Spleen (tissue), 11 donors: ENCODE measurements at regions not wholly inside any gene's neighbourhood (a gene's known extent, or its start where the extent isn't known, plus 50 kb on each side); places are given as distances from the start of the nearest gene placed in this dataset.

Experiments used
- DNase-seq: peaks from one replicate; pipeline ENCODE4 v3.0.0-alpha.2; 2020
- H3K27ac ChIP-seq, 8 donors: fragments of 200-600 bp; sonication (generic) in 7 of 8; 1 replicate in 4 of 8; 2 replicates in 4 of 8; pipeline versions ENCODE4 v1.5.0 to v1.8.0; 2016 to 2021; ENCODE audit warnings: inconsistent platforms in 4 of 8, mild to moderate bottlenecking in 4 of 8, moderate library complexity in 1 of 8
- H3K27me3 ChIP-seq, 7 donors: fragments of 200-600 bp; sonication (generic) in 6 of 7; replicated peaks in 1 of 7; 1 replicate in 4 of 7; 2 replicates in 3 of 7; pipeline versions ENCODE4 v1.5.0 to v1.8.0; 2016 to 2021; ENCODE audit warnings: inconsistent platforms in 3 of 7, mild to moderate bottlenecking in 1 of 7
- H3K36me3 ChIP-seq, 6 donors: fragments of 200-600 bp; sonication (generic) in 5 of 6; 1 replicate in 4 of 6; 2 replicates in 2 of 6; pipeline versions ENCODE4 v1.5.0 to v1.8.0; 2016 to 2021; ENCODE audit warnings: inconsistent platforms in 2 of 6
- H3K4me1 ChIP-seq, 6 donors: fragments of 200-600 bp; sonication (generic) in 5 of 6; 1 replicate in 3 of 6; 2 replicates in 3 of 6; pipeline versions ENCODE4 v1.5.0 to v1.8.0; 2016 to 2021; ENCODE audit warnings: inconsistent platforms in 3 of 6
- H3K4me3 ChIP-seq, 8 donors: fragments of 200-600 bp; sonication (generic) in 7 of 8; 1 replicate in 4 of 8; 2 replicates in 4 of 8; pipeline versions ENCODE4 v1.5.0 to v1.8.0; 2016 to 2021; ENCODE audit warnings: inconsistent platforms in 4 of 8, mild to moderate bottlenecking in 4 of 8, moderate library complexity in 2 of 8
- H3K9me3 ChIP-seq, 8 donors: fragments of 200-600 bp; sonication (generic) in 7 of 8; 1 replicate in 4 of 8; 2 replicates in 4 of 8; pipeline versions ENCODE4 v1.5.0 to v1.8.0; 2016 to 2021; ENCODE audit warnings: inconsistent platforms in 4 of 8
- POLR2A ChIP-seq, 3 donors: fragments of 450-650 bp; IDR thresholded peaks; one replicate each; pipeline ENCODE4 v1.5.1; 2017; ENCODE audit warnings: antibody characterized with exemption in 3 of 3, mild to moderate bottlenecking in 1 of 3
- POLR2AphosphoS5 ChIP-seq, 3 donors: sonication (generic); formaldehyde crosslinking; IDR thresholded peaks; one replicate each; pipeline ENCODE4 v1.5.1; 2017; ENCODE audit warnings: antibody characterized with exemption in 3 of 3
- WGBS, 5 donors: extraction: QIAGEN DNeasy Blood & Tissue Kit in 3 of 5; methylation state at CpG; one replicate each; pipeline versions ENCODE4 v1.1.5 to v1.1.7; 2013 to 2018; 5-methylcytosine and 5-hydroxymethylcytosine counted together
- intact Hi-C: fragments of 100-400 bp; cut with DNase I; formaldehyde crosslinking; loops from one replicate; pipeline ENCODE4 v1.15.0; 2023; ENCODE audit warnings: low total_unique reads
- TF ChIP-seq, protein P1 (sequence below), 11 experiments: fragments of 200-600 bp in 7 of 11; fragments of 450-650 bp in 4 of 11; sonication (generic) in 4 of 11; IDR thresholded peaks in 8 of 11; conservative IDR thresholded peaks in 3 of 11; 1 replicate in 7 of 11; 2 replicates in 4 of 11; pipeline versions ENCODE4 v1.4.0 to v1.8.0; 2016 to 2021; ENCODE audit warnings: antibody characterized with exemption in 11 of 11, inconsistent platforms in 4 of 11, mild to moderate bottlenecking in 1 of 11
- donor health status: healthy with polysubstance abuse.
- donor health status: DM: no; HTN: no; CAD: no; lungs with moderate emphysema.
- donor health status: DM: no; HTN: no; CAD: no.
- donor health status: Bipolar disorder and iron deficiency.
- donor health status: healthy.
- donor health status: DM: no; HTN: no; CAD: no.
- donor health status: DM: yes; HTN: yes; CAD: no.

DNA sequence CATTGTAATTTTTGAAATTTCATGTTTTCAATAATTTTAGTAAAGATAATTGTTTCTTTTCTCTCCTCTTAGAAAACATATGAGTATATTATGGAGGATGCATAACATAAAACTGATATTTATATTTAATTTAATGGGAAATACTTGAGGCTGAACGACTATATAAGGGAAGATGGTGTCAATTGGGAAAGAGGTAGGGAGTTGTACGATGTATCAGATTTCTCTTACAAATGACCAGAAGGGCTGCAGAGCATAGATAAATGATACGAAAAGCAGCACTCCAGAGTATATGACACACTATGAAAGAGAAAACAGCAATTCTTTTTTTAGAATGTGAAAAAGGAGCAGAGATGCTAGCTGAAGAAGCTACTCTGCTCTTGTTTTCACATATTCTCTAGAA lies 1308.0 kb upstream of the MIR17HG start:
- Histone ChIP-seq H3K36me3 (no peaks in the 10 kb centered on the region), H3K27me3 (no peaks in the 10 kb centered on the region), H3K9me3 (peaks cover 0 to 37% (median 5%) of the 10 kb centered on the region in 8 donors), H3K4me3 (no peak overlapping the region), H3K4me1 (no peaks in the 10 kb centered on the region), H3K27ac (no peak overlapping the region)
- DNase-seq: no peak
- 70 to 93% (median 81%) methylated on average over 3 of the region's 3 CpGs for WGBS, 5 donors
- no peak for TF ChIP-seq POLR2AphosphoS5 (IDR thresholded peaks at IDR 0.05)
- TF ChIP-seq, protein P1, sequence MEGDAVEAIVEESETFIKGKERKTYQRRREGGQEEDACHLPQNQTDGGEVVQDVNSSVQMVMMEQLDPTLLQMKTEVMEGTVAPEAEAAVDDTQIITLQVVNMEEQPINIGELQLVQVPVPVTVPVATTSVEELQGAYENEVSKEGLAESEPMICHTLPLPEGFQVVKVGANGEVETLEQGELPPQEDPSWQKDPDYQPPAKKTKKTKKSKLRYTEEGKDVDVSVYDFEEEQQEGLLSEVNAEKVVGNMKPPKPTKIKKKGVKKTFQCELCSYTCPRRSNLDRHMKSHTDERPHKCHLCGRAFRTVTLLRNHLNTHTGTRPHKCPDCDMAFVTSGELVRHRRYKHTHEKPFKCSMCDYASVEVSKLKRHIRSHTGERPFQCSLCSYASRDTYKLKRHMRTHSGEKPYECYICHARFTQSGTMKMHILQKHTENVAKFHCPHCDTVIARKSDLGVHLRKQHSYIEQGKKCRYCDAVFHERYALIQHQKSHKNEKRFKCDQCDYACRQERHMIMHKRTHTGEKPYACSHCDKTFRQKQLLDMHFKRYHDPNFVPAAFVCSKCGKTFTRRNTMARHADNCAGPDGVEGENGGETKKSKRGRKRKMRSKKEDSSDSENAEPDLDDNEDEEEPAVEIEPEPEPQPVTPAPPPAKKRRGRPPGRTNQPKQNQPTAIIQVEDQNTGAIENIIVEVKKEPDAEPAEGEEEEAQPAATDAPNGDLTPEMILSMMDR (IDR thresholded peaks at IDR 0.05 in 8 of 11, conservative IDR thresholded peaks at IDR 0.05 in 3 of 11): no peak
- no peak for TF ChIP-seq POLR2A (IDR thresholded peaks at IDR 0.05)
- intact Hi-C loops: no loop called here

DNA sequence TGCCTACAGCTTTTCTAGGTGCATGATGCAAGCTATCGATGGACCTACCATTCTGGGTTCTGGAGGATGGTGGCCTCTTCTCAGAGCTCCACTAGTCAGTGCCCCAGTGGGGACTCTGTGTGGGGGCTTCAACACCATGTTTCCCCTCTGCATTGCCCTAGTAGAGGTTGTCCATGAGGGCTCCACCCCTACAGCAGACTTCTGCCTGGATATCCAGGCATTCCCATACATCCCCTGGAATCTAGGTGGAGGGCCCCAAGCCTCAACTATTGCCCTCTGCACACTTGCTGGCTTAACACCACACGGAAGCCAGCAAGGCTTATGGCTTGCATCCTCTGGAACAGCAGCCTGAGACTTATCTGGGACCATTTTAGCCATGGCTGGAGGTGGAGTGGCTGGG lies 1299.9 kb upstream of the MIR17HG start:
- no peaks in the 10 kb centered on the region for H3K27me3 ChIP-seq
- WGBS, 5 donors: 86 to 100% (median 92%) methylated on average over 2 of the region's 2 CpGs
- H3K27ac ChIP-seq: no peak overlapping the region
- no peaks in the 10 kb centered on the region for H3K36me3 ChIP-seq
- H3K4me1 ChIP-seq: no peaks in the 10 kb centered on the region
- H3K9me3 ChIP-seq: peaks cover 0 to 37% (median 21%) of the 10 kb centered on the region in 8 donors
- DNase-seq: no peak
- H3K4me3 ChIP-seq: no peak overlapping the region
- no peak for TF ChIP-seq POLR2AphosphoS5 (IDR thresholded peaks at IDR 0.05)
- TF ChIP-seq POLR2A (IDR thresholded peaks at IDR 0.05): no peak
- TF ChIP-seq, protein P1 (IDR thresholded peaks at IDR 0.05 in 8 of 11, conservative IDR thresholded peaks at IDR 0.05 in 3 of 11): no peak
- intact Hi-C loops: no loop called here

DNA sequence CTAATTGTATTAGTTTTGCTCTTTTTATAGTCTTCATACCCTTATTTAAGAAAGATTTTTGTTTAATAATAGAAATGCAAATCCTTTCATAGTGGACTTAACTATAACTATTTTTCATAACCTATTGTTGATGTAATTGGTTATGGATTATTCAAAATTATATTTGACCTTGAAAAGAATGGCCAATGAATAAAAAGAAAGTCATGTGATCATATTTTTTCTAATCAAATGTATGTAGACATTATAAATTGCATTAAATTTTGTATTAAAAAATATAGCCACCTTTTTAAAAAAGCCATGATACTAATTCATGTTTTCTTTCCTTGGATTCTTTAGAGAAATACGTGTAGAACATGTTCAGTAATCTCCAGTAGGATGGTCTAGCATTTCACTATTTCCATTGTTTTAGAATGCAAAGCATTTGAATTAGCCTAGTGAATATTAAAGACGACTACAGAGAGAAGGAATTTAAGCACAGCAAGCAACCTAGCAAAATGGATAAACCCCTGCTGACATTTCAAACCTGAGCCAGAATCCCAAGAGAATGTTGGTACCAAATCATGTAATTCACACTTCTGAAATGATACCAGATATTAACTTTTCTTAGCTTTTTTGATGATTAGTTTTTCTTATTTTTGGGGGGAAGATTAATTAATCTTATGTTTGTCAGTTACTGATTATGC lies 1297.4 kb upstream of the MIR17HG start:
- H3K4me1 ChIP-seq: no peaks in the 10 kb centered on the region
- TF ChIP-seq, protein P1 (IDR thresholded peaks at IDR 0.05 in 8 of 11, conservative IDR thresholded peaks at IDR 0.05 in 3 of 11): no peak
- TF ChIP-seq POLR2A (IDR thresholded peaks at IDR 0.05): no peak
- no peak for TF ChIP-seq POLR2AphosphoS5 (IDR thresholded peaks at IDR 0.05)
- H3K9me3 ChIP-seq: peaks cover 0 to 32% (median 21%) of the 10 kb centered on the region in 8 donors
- H3K4me3 ChIP-seq: no peak overlapping the region
- no peak for DNase-seq
- no peaks in the 10 kb centered on the region for H3K36me3 ChIP-seq
- H3K27me3 ChIP-seq: no peaks in the 10 kb centered on the region
- WGBS, 5 donors: 51 to 82% (median 70%) methylated on average over 2 of the region's 2 CpGs
- intact Hi-C loops: no loop called here
- no peak overlapping the region for H3K27ac ChIP-seq

DNA sequence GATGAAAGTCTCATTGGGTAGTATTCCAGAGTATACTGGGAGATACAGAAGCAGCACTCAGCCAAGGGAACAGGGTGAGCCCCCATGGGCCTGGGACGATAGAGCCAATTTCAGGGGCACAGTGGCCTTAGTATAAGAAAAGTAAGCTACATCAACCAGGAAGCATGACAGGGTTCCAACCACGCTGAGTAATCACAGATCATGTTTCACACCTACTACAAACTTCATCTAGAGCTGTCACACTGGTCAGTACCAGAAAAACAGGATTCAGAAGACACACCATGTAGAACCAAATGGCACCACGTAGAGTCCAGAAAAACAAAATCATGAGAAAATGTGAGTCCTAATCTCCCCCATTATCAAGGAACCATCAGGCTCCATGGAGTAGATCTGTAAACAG lies 1292.4 kb upstream of the MIR17HG start:
- Histone ChIP-seq H3K9me3 (peaks cover 0 to 3% (median 0%) of the 10 kb centered on the region in 8 donors), H3K27ac (no peak overlapping the region), H3K27me3 (no peaks in the 10 kb centered on the region), H3K4me1 (no peaks in the 10 kb centered on the region), H3K4me3 (no peak overlapping the region), H3K36me3 (no peaks in the 10 kb centered on the region)
- intact Hi-C loops: no loop called here
- 39 to 70% (median 49%) methylated on average over 3 of the region's 3 CpGs for WGBS, 5 donors
- no peak for DNase-seq
- TF ChIP-seq, protein P1 (IDR thresholded peaks at IDR 0.05 in 8 of 11, conservative IDR thresholded peaks at IDR 0.05 in 3 of 11): no peak
- TF ChIP-seq POLR2A (IDR thresholded peaks at IDR 0.05): no peak
- no peak for TF ChIP-seq POLR2AphosphoS5 (IDR thresholded peaks at IDR 0.05)
